ENCODE measurements at regions not wholly inside any gene's neighbourhood (a gene's known extent, or its start where the extent isn't known, plus 50 kb on each side); places are given as distances from the start of the nearest gene placed in this dataset.

DNA sequence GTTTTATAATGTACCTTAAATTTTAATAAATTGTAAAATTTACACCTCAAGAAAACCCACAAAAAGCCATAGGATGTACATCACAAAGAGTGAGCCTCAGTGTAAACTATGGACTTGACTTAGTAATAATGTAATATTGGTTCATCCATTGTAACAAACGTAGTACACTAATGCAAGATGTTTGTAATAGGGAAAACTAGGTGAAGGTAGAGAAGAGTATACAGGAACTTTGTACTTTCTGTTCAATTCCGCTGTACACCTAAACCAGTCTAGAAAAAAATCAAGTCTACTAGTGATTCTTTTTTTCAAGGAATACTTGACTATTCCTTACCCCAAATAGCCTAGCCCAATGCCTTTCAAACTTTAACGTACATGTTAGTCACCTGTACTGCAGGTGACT lies 222.3 kb upstream of the FGGY start:
- no peak for DNase-seq
- H3K4me1 ChIP-seq (ENCODE audit: control insufficient read depth, insufficient read depth, low read length, poor library complexity, severe bottlenecking): peaks cover 16% of the 10 kb centered on the region
- H3K27ac ChIP-seq (ENCODE audit: insufficient read depth, low read length, poor library complexity, severe bottlenecking): no peak overlapping the region

DNA sequence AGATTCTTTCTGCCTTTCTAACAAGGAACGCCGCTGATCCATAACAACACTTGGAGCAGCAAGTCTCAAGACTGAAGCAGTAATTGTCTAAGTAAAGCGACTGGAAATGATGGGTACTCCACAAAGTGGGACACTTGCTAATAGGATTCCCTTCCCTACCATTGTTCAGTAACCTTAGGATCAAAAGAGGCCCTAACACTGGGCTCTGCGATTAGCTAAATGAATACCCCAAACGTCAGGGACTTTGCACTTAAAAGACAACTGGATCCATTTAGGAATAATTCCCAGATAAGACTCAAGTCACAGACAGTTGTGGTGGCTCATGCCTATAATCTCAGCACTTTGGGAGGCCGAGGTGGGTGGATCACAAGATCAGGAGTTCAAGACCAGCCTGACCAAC lies 221.9 kb upstream of the FGGY start:
- H3K27me3 ChIP-seq (replicated peaks; ENCODE audit: control insufficient read depth, insufficient read depth, low read length, poor library complexity, severe bottlenecking): no peaks in the 10 kb centered on the region
- H3K36me3 ChIP-seq (ENCODE audit: control insufficient read depth, insufficient read depth, low read length): no peaks in the 10 kb centered on the region
- H3K27ac ChIP-seq (ENCODE audit: insufficient read depth, low read length, poor library complexity, severe bottlenecking): no peak overlapping the region
- H3K4me1 ChIP-seq (ENCODE audit: control insufficient read depth, insufficient read depth, low read length, poor library complexity, severe bottlenecking): peaks cover 16% of the 10 kb centered on the region
- H3K9me3 ChIP-seq (ENCODE audit: control insufficient read depth, low read length): no peaks in the 10 kb centered on the region
- H3K4me3 ChIP-seq (ENCODE audit: insufficient read depth, low read depth, low read length, poor library complexity, severe bottlenecking): no peak overlapping the region
- no peak for DNase-seq

More for the DNA sequence above, 222.3 kb upstream of the FGGY start:
- Histone ChIP-seq H3K9me3 (ENCODE audit: control insufficient read depth, low read length) (no peaks in the 10 kb centered on the region), H3K4me3 (ENCODE audit: insufficient read depth, low read depth, low read length, poor library complexity, severe bottlenecking) (no peak overlapping the region), H3K36me3 (ENCODE audit: control insufficient read depth, insufficient read depth, low read length) (no peaks in the 10 kb centered on the region), H3K27me3 (replicated peaks; ENCODE audit: control insufficient read depth, insufficient read depth, low read length, poor library complexity, severe bottlenecking) (no peaks in the 10 kb centered on the region)

DNA sequence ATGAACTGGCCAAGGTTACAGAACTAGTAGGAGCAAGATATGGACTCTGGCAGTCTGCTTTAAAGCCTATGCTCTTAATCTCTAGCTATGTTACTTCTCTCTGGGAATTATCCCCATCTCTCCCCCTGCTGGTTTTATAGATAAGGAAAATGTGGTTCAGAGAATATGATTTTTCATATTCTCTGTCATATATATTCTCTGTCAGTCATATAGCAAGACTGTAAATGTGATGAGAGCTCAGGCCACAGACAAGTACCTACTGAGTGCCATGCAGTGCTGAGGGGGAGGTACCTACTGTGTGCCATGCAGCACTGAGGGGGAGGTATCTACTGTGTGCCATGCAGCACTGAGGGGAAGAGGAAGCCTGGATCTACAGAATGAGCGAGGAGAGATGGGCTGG lies 220.3 kb upstream of the FGGY start:
- Histone ChIP-seq H3K9me3 (ENCODE audit: control insufficient read depth, low read length) (no peaks in the 10 kb centered on the region), H3K27me3 (replicated peaks; ENCODE audit: control insufficient read depth, insufficient read depth, low read length, poor library complexity, severe bottlenecking) (no peaks in the 10 kb centered on the region), H3K4me3 (ENCODE audit: insufficient read depth, low read depth, low read length, poor library complexity, severe bottlenecking) (no peak overlapping the region), H3K36me3 (ENCODE audit: control insufficient read depth, insufficient read depth, low read length) (no peaks in the 10 kb centered on the region), H3K27ac (ENCODE audit: insufficient read depth, low read length, poor library complexity, severe bottlenecking) (no peak overlapping the region), H3K4me1 (ENCODE audit: control insufficient read depth, insufficient read depth, low read length, poor library complexity, severe bottlenecking) (peaks cover 7% of the 10 kb centered on the region)
- no peak for DNase-seq

DNA sequence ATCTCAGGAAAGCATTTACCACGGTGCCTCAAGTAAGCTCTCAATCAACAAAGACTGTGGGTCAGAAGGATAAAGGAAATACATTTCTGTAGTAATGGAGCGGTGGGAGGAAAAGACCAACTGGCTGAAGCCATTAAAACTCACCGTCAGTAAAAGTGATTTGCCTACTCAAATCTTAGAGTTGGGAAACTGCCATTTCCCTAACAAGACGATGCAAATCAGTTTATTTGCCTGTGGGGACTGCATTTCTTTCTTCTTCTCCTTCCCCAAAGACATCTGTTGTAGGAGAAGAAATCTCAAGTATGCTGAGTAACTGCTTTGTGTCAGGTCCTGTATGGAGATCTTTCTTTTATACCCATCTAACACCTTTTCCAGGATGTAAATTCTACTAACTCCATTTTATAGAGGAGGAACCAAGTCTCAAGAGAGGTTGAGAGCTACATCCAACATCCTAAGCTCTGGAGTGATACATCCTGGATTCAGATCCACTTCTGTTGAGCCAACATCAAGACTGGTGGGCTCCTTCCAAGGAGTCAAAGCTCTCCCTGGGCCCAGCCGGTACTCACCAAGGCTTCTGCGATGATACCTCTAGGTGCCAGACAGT lies 219.3 kb upstream of the FGGY start:
- Histone ChIP-seq H3K27ac (ENCODE audit: insufficient read depth, low read length, poor library complexity, severe bottlenecking) (no peak overlapping the region), H3K4me3 (ENCODE audit: insufficient read depth, low read depth, low read length, poor library complexity, severe bottlenecking) (no peak overlapping the region), H3K4me1 (ENCODE audit: control insufficient read depth, insufficient read depth, low read length, poor library complexity, severe bottlenecking) (no peaks in the 10 kb centered on the region), H3K27me3 (replicated peaks; ENCODE audit: control insufficient read depth, insufficient read depth, low read length, poor library complexity, severe bottlenecking) (no peaks in the 10 kb centered on the region), H3K36me3 (ENCODE audit: control insufficient read depth, insufficient read depth, low read length) (no peaks in the 10 kb centered on the region), H3K9me3 (ENCODE audit: control insufficient read depth, low read length) (no peaks in the 10 kb centered on the region)
- no peak for DNase-seq

DNA sequence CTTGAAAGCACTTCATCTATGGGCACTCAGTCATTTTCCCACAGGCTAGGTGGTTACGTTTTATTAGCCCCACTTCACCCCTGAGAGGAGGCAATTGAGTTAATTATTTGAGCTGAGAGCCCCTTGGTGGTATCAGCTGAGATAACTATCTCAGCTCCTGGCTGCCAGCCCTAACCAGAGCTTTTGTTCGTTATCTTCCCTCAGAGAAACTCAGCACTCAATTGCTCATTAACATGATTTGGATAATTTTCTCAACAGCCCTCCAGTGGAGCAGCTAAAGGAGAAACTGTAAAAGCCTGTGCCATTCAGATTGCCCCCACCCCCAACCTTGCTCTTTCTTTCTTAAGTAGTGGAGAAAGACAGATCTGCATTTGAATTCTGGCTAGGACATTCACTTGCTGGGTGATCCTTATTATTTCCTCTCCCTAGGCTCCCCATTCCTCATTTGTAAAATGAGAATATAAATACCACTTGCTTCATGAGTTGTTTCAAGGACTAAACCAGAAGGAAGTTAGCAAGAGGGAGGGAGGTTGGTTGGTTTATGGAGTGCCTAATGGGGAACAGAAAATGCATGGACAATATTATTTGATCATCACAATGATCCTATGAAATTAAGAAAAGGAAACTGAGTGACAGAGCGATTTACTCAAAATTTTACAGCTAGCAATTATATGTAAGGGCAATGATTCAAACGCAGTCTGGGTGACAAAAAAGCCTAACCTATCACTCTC lies 218.7 kb upstream of the FGGY start:
- H3K27ac ChIP-seq (ENCODE audit: insufficient read depth, low read length, poor library complexity, severe bottlenecking): no peak overlapping the region
- no peak overlapping the region for H3K4me3 ChIP-seq (ENCODE audit: insufficient read depth, low read depth, low read length, poor library complexity, severe bottlenecking)
- no peaks in the 10 kb centered on the region for H3K36me3 ChIP-seq (ENCODE audit: control insufficient read depth, insufficient read depth, low read length)
- H3K27me3 ChIP-seq (replicated peaks; ENCODE audit: control insufficient read depth, insufficient read depth, low read length, poor library complexity, severe bottlenecking): no peaks in the 10 kb centered on the region
- H3K4me1 ChIP-seq (ENCODE audit: control insufficient read depth, insufficient read depth, low read length, poor library complexity, severe bottlenecking): no peaks in the 10 kb centered on the region
- no peak for DNase-seq
- no peaks in the 10 kb centered on the region for H3K9me3 ChIP-seq (ENCODE audit: control insufficient read depth, low read length)

DNA sequence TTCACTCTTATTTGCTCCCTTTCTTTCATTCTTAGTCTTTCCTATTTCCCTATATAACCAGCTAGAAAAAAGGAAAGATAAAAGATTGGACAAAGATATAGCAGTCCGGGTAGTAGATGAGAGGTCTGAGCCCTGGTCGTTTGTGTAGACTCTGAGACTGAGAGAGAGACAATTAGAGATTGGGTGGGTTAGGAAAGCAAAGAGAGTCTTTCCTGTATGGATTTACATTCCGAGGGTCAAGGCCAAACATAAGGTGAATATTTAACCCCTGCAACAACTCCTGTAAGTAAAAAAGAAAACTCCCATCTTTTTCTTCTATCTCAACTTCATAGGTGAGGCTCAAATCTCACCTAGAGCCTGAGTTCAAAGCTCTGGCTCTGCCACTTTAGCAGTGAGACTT lies 218.0 kb upstream of the FGGY start:
- Histone ChIP-seq H3K27ac (ENCODE audit: insufficient read depth, low read length, poor library complexity, severe bottlenecking) (no peak overlapping the region), H3K36me3 (ENCODE audit: control insufficient read depth, insufficient read depth, low read length) (no peaks in the 10 kb centered on the region), H3K4me3 (ENCODE audit: insufficient read depth, low read depth, low read length, poor library complexity, severe bottlenecking) (no peak overlapping the region), H3K4me1 (ENCODE audit: control insufficient read depth, insufficient read depth, low read length, poor library complexity, severe bottlenecking) (no peaks in the 10 kb centered on the region), H3K27me3 (replicated peaks; ENCODE audit: control insufficient read depth, insufficient read depth, low read length, poor library complexity, severe bottlenecking) (no peaks in the 10 kb centered on the region), H3K9me3 (ENCODE audit: control insufficient read depth, low read length) (no peaks in the 10 kb centered on the region)
- DNase-seq: no peak

DNA sequence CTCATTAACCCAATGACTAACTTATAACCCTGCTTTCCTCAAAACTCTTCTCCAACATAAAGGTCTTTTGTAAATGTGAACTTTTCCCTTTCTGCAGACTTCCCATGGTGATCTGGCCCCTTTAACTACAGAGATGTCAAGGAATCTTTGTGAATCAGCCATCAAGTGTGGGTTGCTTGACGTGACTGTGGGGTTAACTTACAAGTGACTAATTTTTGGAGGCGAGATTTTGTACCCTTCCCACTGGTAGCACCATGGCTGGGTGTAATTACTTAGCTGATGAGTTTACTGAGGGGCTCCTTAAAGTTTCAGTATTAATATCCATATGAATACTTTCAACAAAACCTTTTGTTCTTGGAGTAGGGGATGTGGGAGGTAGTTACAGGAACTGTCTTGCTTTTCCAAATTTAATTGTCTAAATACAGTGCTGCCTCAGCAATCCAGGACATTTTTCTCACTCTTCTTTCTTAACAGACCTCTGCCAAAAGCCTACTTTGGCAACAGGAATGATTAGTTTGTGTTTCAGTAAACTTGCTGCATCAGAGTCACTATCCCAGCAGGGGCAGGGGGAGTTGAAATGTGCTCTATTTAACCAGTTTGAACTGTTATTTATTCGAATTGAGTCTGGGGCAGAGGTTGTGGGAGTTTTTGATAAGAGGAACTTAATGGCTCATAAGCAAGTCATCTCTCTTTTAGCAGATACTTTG lies 217.3 kb upstream of the FGGY start:
- DNase-seq: no peak
- Histone ChIP-seq H3K4me1 (ENCODE audit: control insufficient read depth, insufficient read depth, low read length, poor library complexity, severe bottlenecking) (no peaks in the 10 kb centered on the region), H3K36me3 (ENCODE audit: control insufficient read depth, insufficient read depth, low read length) (no peaks in the 10 kb centered on the region), H3K4me3 (ENCODE audit: insufficient read depth, low read depth, low read length, poor library complexity, severe bottlenecking) (no peak overlapping the region), H3K9me3 (ENCODE audit: control insufficient read depth, low read length) (no peaks in the 10 kb centered on the region), H3K27me3 (replicated peaks; ENCODE audit: control insufficient read depth, insufficient read depth, low read length, poor library complexity, severe bottlenecking) (no peaks in the 10 kb centered on the region), H3K27ac (ENCODE audit: insufficient read depth, low read length, poor library complexity, severe bottlenecking) (no peak overlapping the region)

DNA sequence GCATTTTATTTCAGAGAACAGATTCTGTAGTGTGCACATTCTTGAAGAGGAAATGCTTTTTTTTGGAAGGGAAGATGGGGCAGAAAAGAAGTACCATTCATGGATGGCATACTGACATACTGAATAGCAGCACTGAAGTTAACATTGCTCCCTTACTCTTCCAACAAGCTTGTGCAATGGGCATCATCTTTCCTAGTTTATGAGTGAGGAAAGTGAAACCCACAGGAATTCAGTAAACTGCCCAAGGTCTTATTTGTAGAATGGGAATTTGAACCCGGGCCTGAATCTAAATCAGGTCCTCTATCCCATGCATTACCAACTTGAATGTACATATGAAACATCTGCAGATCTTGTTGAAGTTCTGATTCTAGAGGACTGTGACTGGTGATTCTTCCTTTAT lies 215.7 kb upstream of the FGGY start:
- H3K4me3 ChIP-seq (ENCODE audit: insufficient read depth, low read depth, low read length, poor library complexity, severe bottlenecking): no peak overlapping the region
- DNase-seq: no peak
- no peaks in the 10 kb centered on the region for H3K27me3 ChIP-seq (replicated peaks; ENCODE audit: control insufficient read depth, insufficient read depth, low read length, poor library complexity, severe bottlenecking)
- no peaks in the 10 kb centered on the region for H3K4me1 ChIP-seq (ENCODE audit: control insufficient read depth, insufficient read depth, low read length, poor library complexity, severe bottlenecking)
- H3K9me3 ChIP-seq (ENCODE audit: control insufficient read depth, low read length): no peaks in the 10 kb centered on the region
- no peaks in the 10 kb centered on the region for H3K36me3 ChIP-seq (ENCODE audit: control insufficient read depth, insufficient read depth, low read length)
- no peak overlapping the region for H3K27ac ChIP-seq (ENCODE audit: insufficient read depth, low read length, poor library complexity, severe bottlenecking)

DNA sequence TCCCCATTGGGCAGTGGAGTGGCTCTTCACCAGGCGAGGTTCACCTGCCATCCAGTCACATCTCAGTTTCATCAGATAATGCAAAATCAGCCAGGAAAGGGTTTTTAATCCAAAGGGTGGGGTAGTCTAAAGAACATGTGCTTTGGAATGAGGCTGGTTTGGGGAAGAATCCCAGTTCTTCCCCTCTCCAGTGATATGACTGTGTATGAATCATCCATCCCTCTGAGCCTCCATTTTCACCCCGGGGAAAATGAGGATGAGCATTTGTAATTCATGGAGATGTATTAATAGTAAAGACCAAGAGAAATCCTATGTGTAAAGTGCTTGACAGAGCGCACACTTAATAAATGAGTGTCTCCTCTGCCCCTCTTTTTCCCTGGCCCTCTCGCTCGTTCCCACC lies 215.1 kb upstream of the FGGY start:
- no peaks in the 10 kb centered on the region for H3K4me1 ChIP-seq (ENCODE audit: control insufficient read depth, insufficient read depth, low read length, poor library complexity, severe bottlenecking)
- no peaks in the 10 kb centered on the region for H3K36me3 ChIP-seq (ENCODE audit: control insufficient read depth, insufficient read depth, low read length)
- H3K9me3 ChIP-seq (ENCODE audit: control insufficient read depth, low read length): no peaks in the 10 kb centered on the region
- H3K4me3 ChIP-seq (ENCODE audit: insufficient read depth, low read depth, low read length, poor library complexity, severe bottlenecking): no peak overlapping the region
- H3K27me3 ChIP-seq (replicated peaks; ENCODE audit: control insufficient read depth, insufficient read depth, low read length, poor library complexity, severe bottlenecking): no peaks in the 10 kb centered on the region
- no peak for DNase-seq
- no peak overlapping the region for H3K27ac ChIP-seq (ENCODE audit: insufficient read depth, low read length, poor library complexity, severe bottlenecking)
